K562 (cell line): ENCODE measurements at regions not wholly inside any gene's neighbourhood (a gene's known extent, or its start where the extent isn't known, plus 50 kb on each side); places are given as distances from the start of the nearest gene placed in this dataset.

ENCODE experiments used
- ATAC-seq: fragments of 200-7000 bp; cut with Tn5 transposase; 3 replicates; pipeline ENCODE4 v1.9.1; 2020; ENCODE audit warnings: moderate library complexity
- BruUV-seq: library from RNA; stranded (reverse); fragments of 400-500 nt; replicated peaks from 2 replicates; lab custom pipeline; 2021; lab: Mats Ljungman, UMichigan
- CTCF ChIA-PET: fragments of 300-600 bp; formaldehyde crosslinking; extraction: SDS; loops from one replicate; lab custom pipeline; 2021; ENCODE audit warnings: low intra/inter-chr PET ratio; lab: Yijun Ruan, JAX
- POLR2A ChIA-PET: fragments of 300-600, 350-650 bp; sonication (Branson Sonifier 250); formaldehyde crosslinking; extraction: SDS; loops from one replicate; lab custom pipeline; 2021; ENCODE audit warnings: antibody characterized with exemption, inconsistent platforms; lab: Yijun Ruan, JAX
- DNase-seq, 4 experiments: peaks; one replicate each; pipeline versions ENCODE4 v3.0.0 to v3.0.0-alpha.2; 2011 to 2018; ENCODE audit warnings: low spot score in 3 of 4, mixed read lengths in 3 of 4; ENCODE audit errors: extremely low read depth in 1 of 4
- FAIRE-seq: peaks from 2 replicates; lab custom pipeline; 2011; peaks lifted over from hg19 to GRCh38; lab: Jason Lieb, UNC
- H2AFZ ChIP-seq: 2 replicates; pipeline ENCODE4 v1.6.0; 2011; ENCODE audit warnings: low read depth, low read length, control low read depth, inconsistent platforms
- H3K27ac ChIP-seq: fragments of 200-600 bp; 3 replicates; pipeline ENCODE4 v1.8.0; 2011; ENCODE audit warnings: low read depth, mild to moderate bottlenecking, control low read depth, inconsistent platforms, low read length, moderate library complexity, mixed read lengths; ENCODE audit errors: extremely low read depth
- H3K27me3 ChIP-seq, 2 experiments: fragments of 300-600 bp in 1 of 2; 2 replicates in 1 of 2; 3 replicates in 1 of 2; pipeline versions ENCODE4 v1.6.0 to v1.8.0; 2011; ENCODE audit warnings: inconsistent platforms in 2 of 2, low read length in 2 of 2, mild to moderate bottlenecking in 1 of 2, mixed read lengths in 1 of 2, moderate library complexity in 1 of 2; ENCODE audit not compliant: control insufficient read depth in 2 of 2, insufficient read depth in 2 of 2
- H3K36me3 ChIP-seq: fragments of 300-600 bp; 3 replicates; pipeline ENCODE4 v1.8.0; 2011; ENCODE audit warnings: mild to moderate bottlenecking, low read length, inconsistent platforms; ENCODE audit not compliant: control insufficient read depth, insufficient read depth
- H3K4me1 ChIP-seq, 2 experiments: fragments of 200-600 bp in 1 of 2; replicated peaks in 1 of 2; 2 replicates in 1 of 2; 3 replicates in 1 of 2; pipeline versions ENCODE4 v1.5.1 to v1.8.0; 2011; ENCODE audit warnings: inconsistent platforms in 2 of 2, low read length in 2 of 2, mild to moderate bottlenecking in 1 of 2, mixed read lengths in 1 of 2, moderate library complexity in 1 of 2; ENCODE audit not compliant: control insufficient read depth in 2 of 2, insufficient read depth in 2 of 2
- H3K4me2 ChIP-seq: 2 replicates; pipeline ENCODE4 v1.6.1; 2011; ENCODE audit warnings: low read length, control low read depth, inconsistent platforms, mixed read lengths; ENCODE audit not compliant: insufficient read depth
- H3K4me3 ChIP-seq: fragments of 200-600 bp; sonication (generic), shearing (Covaris generic); 2 replicates; pipeline ENCODE4 v1.5.1; 2016; ENCODE audit warnings: control low read depth, inconsistent platforms
- H3K79me2 ChIP-seq: fragments of 200-600 bp; 3 replicates; pipeline ENCODE4 v1.8.0; 2011; ENCODE audit warnings: low read length, inconsistent platforms; ENCODE audit not compliant: control insufficient read depth, insufficient read depth
- H3K9ac ChIP-seq, 2 experiments: 2 replicates each; pipeline versions ENCODE4 v1.6.0 to v1.6.1; 2011; ENCODE audit warnings: low read depth in 2 of 2, low read length in 2 of 2, control low read depth in 1 of 2, inconsistent platforms in 1 of 2, mild to moderate bottlenecking in 1 of 2, mixed read lengths in 1 of 2; ENCODE audit not compliant: insufficient read depth in 1 of 2
- H3K9me1 ChIP-seq: one replicate; pipeline ENCODE4 v1.6.0; 2011; ENCODE audit warnings: inconsistent platforms, mild to moderate bottlenecking, low read length, moderate library complexity; ENCODE audit not compliant: control insufficient read depth, insufficient read depth
- H3K9me3 ChIP-seq: replicated peaks from 2 replicates; pipeline ENCODE4 v1.5.1; 2011; ENCODE audit warnings: low read depth, low read length, inconsistent platforms; ENCODE audit not compliant: control insufficient read depth, insufficient read depth
- H4K20me1 ChIP-seq: replicated peaks from 2 replicates; pipeline ENCODE4 v1.6.1; 2011; ENCODE audit warnings: low read length, inconsistent platforms, mixed read lengths; ENCODE audit not compliant: control insufficient read depth, insufficient read depth
- NELFE ChIP-seq: IDR thresholded peaks from 2 replicates; pipeline ENCODE4 v1.6.1; 2011; ENCODE audit warnings: mild to moderate bottlenecking; ENCODE audit not compliant: insufficient read depth, insufficient read length
- POLR2A ChIP-seq: fragments of 450-650 bp; conservative IDR thresholded peaks from 2 replicates; pipeline ENCODE4 v1.6.1; 2016
- SETDB1 ChIP-seq: IDR thresholded peaks from one replicate; pipeline ENCODE4 v1.6.1; 2012; ENCODE audit warnings: low read length, control low read depth, inconsistent platforms
- ZFPM2 ChIP-seq: fragments of 250-450 bp; sonication (Bioruptor Pico); IDR thresholded peaks from 2 replicates; pipeline ENCODE4 v1.5.1; 2022; ENCODE audit warnings: mild to moderate bottlenecking
- WGBS: fragments of 100-300 bp; shearing (Covaris generic); methylation state at CpG from one replicate; pipeline ENCODE4 v1.1.6; 2016; ENCODE audit warnings: low coverage, mixed read lengths; ENCODE audit not compliant: insufficient coverage; ENCODE audit errors: missing lambda C conversion rate; 5-methylcytosine and 5-hydroxymethylcytosine counted together
- in situ Hi-C: fragments of 300-500 bp; cut with MboI; formaldehyde crosslinking; loops from 4 replicates; pipeline ENCODE4 v1.15.0; 2018; ENCODE audit warnings: inconsistent platforms, mixed read lengths
- intact Hi-C: fragments of 100-400 bp; cut with micrococcal nuclease; formaldehyde crosslinking; loops from 2 replicates; pipeline ENCODE4 v1.14.2; 2022

GRCh38 chr12:91857813-91858542, 287.7 kb downstream of the BTG1 start (continued):
- TF ChIP-seq SETDB1: no peak
- TF ChIP-seq ZFPM2: no peak

GRCh38 chr12:91854725-91855124, 290.9 kb downstream of the BTG1 start:
- WGBS: 0% methylated on average over 1 of the region's 1 CpG
- Histone ChIP-seq H3K36me3 (no peaks in the 10 kb centered on the region), H4K20me1 (no peaks in the 10 kb centered on the region), H3K79me2 (no peaks in the 10 kb centered on the region), H3K4me2 (no peak overlapping the region), H3K4me3 (no peak overlapping the region), H3K9me3 (no peaks in the 10 kb centered on the region), H3K27ac (no peak overlapping the region), H3K9me1 (no peaks in the 10 kb centered on the region), H3K27me3 (no peaks in the 10 kb centered on the region), H3K4me1 (no peaks in the 10 kb centered on the region), H3K9ac (no peak overlapping the region), H2AFZ (no peak overlapping the region)
- in situ Hi-C loops: no loop called here
- CTCF ChIA-PET: no interaction called here
- DNase-seq (no peak), FAIRE-seq (no peak), ATAC-seq (no peak)
- BruUV-seq: no TSS peak
- POLR2A ChIA-PET: interaction anchor here (0.8 to 1.2 kb wide), 2 partner anchors 152 to 373 kb away, joined by 3 to 4 read pairs; no protein-coding TSS in a partner anchor
- intact Hi-C loops: no loop called here
- TF ChIP-seq NELFE (no peak), POLR2A (no peak)
- TF ChIP-seq, all 486 proteins: peak for 0
